Panc1 (cell line): ENCODE measurements at regions not wholly inside any gene's neighbourhood (a gene's known extent, or its start where the extent isn't known, plus 50 kb on each side); places are given as distances from the start of the nearest gene placed in this dataset.

Source experiments
- ATAC-seq: fragments of 200-7000 bp; cut with Tn5 transposase; 2 replicates; pipeline ENCODE4 v1.9.1; 2020; ENCODE audit warnings: mild to moderate bottlenecking, moderate library complexity
- BruUV-seq: library from RNA; stranded (reverse); fragments of 400-500 nt; replicated peaks from 2 replicates; lab custom pipeline; 2021; lab: Mats Ljungman, UMichigan
- CTCF ChIA-PET: fragments of 300-600 bp; sonication (Branson Sonifier 250); formaldehyde crosslinking; loops from one replicate; lab custom pipeline; 2022; ENCODE audit warnings: antibody characterized with exemption; lab: Charles Lee
- POLR2A ChIA-PET: fragments of 300-600 bp; sonication (Branson Sonifier 250); formaldehyde crosslinking; loops from one replicate; lab custom pipeline; 2022; ENCODE audit warnings: antibody characterized with exemption; lab: Charles Lee
- DNase-seq: peaks from one replicate; pipeline ENCODE4 v3.0.0-alpha.2; 2010; ENCODE audit warnings: low read depth, low spot score
- H3K27ac ChIP-seq: 2 replicates; pipeline ENCODE4 v1.5.1; 2011; ENCODE audit warnings: mild to moderate bottlenecking, low read length, inconsistent platforms
- H3K27me3 ChIP-seq: fragments of 200-500 bp; sonication (Bioruptor generic); 2 replicates; pipeline ENCODE4 v1.6.0; 2014; ENCODE audit warnings: low read length, inconsistent platforms; ENCODE audit not compliant: control insufficient read depth, insufficient read depth
- H3K36me3 ChIP-seq: fragments of 200-500 bp; sonication (Bioruptor generic); 2 replicates; pipeline ENCODE4 v1.5.1; 2014; ENCODE audit warnings: inconsistent platforms, mild to moderate bottlenecking, low read length, moderate library complexity; ENCODE audit not compliant: control insufficient read depth, insufficient read depth
- H3K4me1 ChIP-seq: 2 replicates; pipeline ENCODE4 v1.5.1; 2011; ENCODE audit warnings: inconsistent platforms, mild to moderate bottlenecking, low read length, moderate library complexity; ENCODE audit not compliant: control insufficient read depth, insufficient read depth
- H3K4me3 ChIP-seq, 2 experiments: 2 replicates each; pipeline ENCODE4 v1.5.1; 2011 to 2012; ENCODE audit warnings: low read depth in 2 of 2, low read length in 2 of 2, mild to moderate bottlenecking in 2 of 2, inconsistent platforms in 1 of 2, moderate library complexity in 1 of 2
- H3K9me3 ChIP-seq: fragments of 200-500 bp; sonication (Bioruptor generic); 2 replicates; pipeline ENCODE4 v1.5.1; 2014; ENCODE audit warnings: low read depth, mild to moderate bottlenecking, inconsistent platforms, low read length, moderate library complexity; ENCODE audit not compliant: control insufficient read depth, insufficient read depth
- CTCF ChIP-seq: fragments of 450-650 bp; IDR thresholded peaks from 2 replicates; pipeline ENCODE4 v1.5.1; 2017; ENCODE audit warnings: mild to moderate bottlenecking
- POLR2AphosphoS5 ChIP-seq: IDR thresholded peaks from 2 replicates; pipeline ENCODE4 v1.6.1; 2012; ENCODE audit warnings: mild to moderate bottlenecking, low read depth, low read length, moderate library complexity
- REST ChIP-seq, 2 experiments: IDR thresholded peaks; 2 replicates each; pipeline ENCODE4 v1.6.1; 2011 to 2012; ENCODE audit warnings: low read depth in 2 of 2, control low read depth in 1 of 2, low read length in 1 of 2, mild to moderate bottlenecking in 1 of 2, moderate library complexity in 1 of 2; ENCODE audit not compliant: insufficient read depth in 1 of 2
- SIN3A ChIP-seq: IDR thresholded peaks from 2 replicates; pipeline ENCODE4 v1.6.1; 2012; ENCODE audit warnings: low read depth, mild to moderate bottlenecking, low read length, moderate library complexity, borderline replicate concordance; ENCODE audit not compliant: insufficient read depth
- TCF7L2 ChIP-seq: IDR thresholded peaks from 2 replicates; pipeline ENCODE4 v1.6.1; 2011; ENCODE audit warnings: mild to moderate bottlenecking, low read depth, low read length, inconsistent platforms
- in situ Hi-C: cut with HindIII; loops from 2 replicates; pipeline ENCODE4 v1.10.0; 2016; ENCODE audit warnings: low sequenced_read_pairs, low pct_unique_long_range_greater_than_20kb
- intact Hi-C: fragments of 100-400 bp; cut with micrococcal nuclease; formaldehyde crosslinking; loops from one replicate; pipeline ENCODE4 v1.10.0; 2022; ENCODE audit not compliant: unreplicated experiment

GRCh38 chr12:18990856-18991255, 138.7 kb upstream of the PLEKHA5 start:
- Histone ChIP-seq H3K36me3 (no peaks in the 10 kb centered on the region), H3K4me3 (no peak overlapping the region), H3K4me1 (no peaks in the 10 kb centered on the region), H3K9me3 (no peaks in the 10 kb centered on the region), H3K27ac (no peak overlapping the region), H3K27me3 (no peaks in the 10 kb centered on the region)
- DNase-seq (no peak), ATAC-seq (no peak)
- ChIA-PET CTCF (no interaction called here), POLR2A (no interaction called here)
- TF ChIP-seq POLR2AphosphoS5 (no peak), REST (IDR thresholded peaks at IDR 0.05; ENCODE audit: insufficient read depth in 1 of 2, low read depth in 2 of 2, low read length in 1 of 2) (no peak), CTCF (no peak), SIN3A (no peak), TCF7L2 (no peak)
- BruUV-seq: no TSS peak
- in situ Hi-C loops: no loop called here
- intact Hi-C loops: no loop called here

- Histone ChIP-seq H3K36me3 (no peaks in the 10 kb centered on the region), H3K27me3 (no peaks in the 10 kb centered on the region), H3K4me3 (no peak overlapping the region), H3K27ac (no peak overlapping the region), H3K4me1 (no peaks in the 10 kb centered on the region), H3K9me3 (no peaks in the 10 kb centered on the region)
- no peak for ATAC-seq
- in situ Hi-C loops: no loop called here
- intact Hi-C loops: no loop called here
- ChIA-PET POLR2A (no interaction called here), CTCF (no interaction called here)
- TF ChIP-seq TCF7L2: no peak
- no peak for TF ChIP-seq SIN3A
- TF ChIP-seq CTCF: no peak
- no peak for TF ChIP-seq REST (IDR thresholded peaks at IDR 0.05; ENCODE audit: insufficient read depth in 1 of 2, low read depth in 2 of 2, low read length in 1 of 2)
- TF ChIP-seq POLR2AphosphoS5: no peak
- BruUV-seq: no TSS peak
- no peak for DNase-seq
Observed at GRCh38 chr12:18992336-18992735, 137.2 kb upstream of the PLEKHA5 start.
